ENCODE measurements at regions not wholly inside any gene's neighbourhood (a gene's known extent, or its start where the extent isn't known, plus 50 kb on each side); places are given as distances from the start of the nearest gene placed in this dataset.
A peak's percentile ranks its signal among the peaks of the same experiment; 100 is the strongest.

- TF ChIP-seq ZFP91 (CRISPR knock-in tag; IDR thresholded peaks at IDR 0.05; ENCODE audit: borderline replicate concordance): peak; percentile 90
- no peak for TF ChIP-seq NCOA5 (CRISPR knock-in tag; IDR thresholded peaks at IDR 0.05)
- peak; percentile 87; the same call in 1 of the 2 replicates for TF ChIP-seq HBP1 (CRISPR knock-in tag; IDR thresholded peaks at IDR 0.05; ENCODE audit: low read depth)
- peak; percentile 93; the same call in 1 of the 2 replicates for TF ChIP-seq ARID2 (CRISPR knock-in tag; IDR thresholded peaks at IDR 0.05; ENCODE audit: borderline replicate concordance)
- 0 out of 2 replicates have a peak, but pooled peaks have one; percentile 25 for TF ChIP-seq ATF6 (CRISPR knock-in tag; conservative IDR thresholded peaks at IDR 0.05)
- no peak for TF ChIP-seq FIP1L1 (IDR thresholded peaks at IDR 0.05; ENCODE audit: borderline replicate concordance, insufficient read depth, low read depth, low read length)
- peak; percentile 38; the same call in 1 of the 2 replicates for TF ChIP-seq ZNF317 (CRISPR knock-in tag; IDR thresholded peaks at IDR 0.05)
- 0 out of 2 replicates have a peak, but pooled peaks have one; percentile 57 for TF ChIP-seq ZNF816 (CRISPR knock-in tag; IDR thresholded peaks at IDR 0.05; ENCODE audit: borderline replicate concordance)
- no peak; the same call in 1 of the 2 replicates for TF ChIP-seq ZNF335 (CRISPR knock-in tag; IDR thresholded peaks at IDR 0.05)
- TF ChIP-seq RARG (CRISPR knock-in tag; IDR thresholded peaks at IDR 0.05; ENCODE audit: low read depth): no peak
- no peak for TF ChIP-seq RFX1 (IDR thresholded peaks at IDR 0.05)
- TF ChIP-seq ZNF780A (CRISPR knock-in tag; IDR thresholded peaks at IDR 0.05): no peak
- TF ChIP-seq, protein P1, sequence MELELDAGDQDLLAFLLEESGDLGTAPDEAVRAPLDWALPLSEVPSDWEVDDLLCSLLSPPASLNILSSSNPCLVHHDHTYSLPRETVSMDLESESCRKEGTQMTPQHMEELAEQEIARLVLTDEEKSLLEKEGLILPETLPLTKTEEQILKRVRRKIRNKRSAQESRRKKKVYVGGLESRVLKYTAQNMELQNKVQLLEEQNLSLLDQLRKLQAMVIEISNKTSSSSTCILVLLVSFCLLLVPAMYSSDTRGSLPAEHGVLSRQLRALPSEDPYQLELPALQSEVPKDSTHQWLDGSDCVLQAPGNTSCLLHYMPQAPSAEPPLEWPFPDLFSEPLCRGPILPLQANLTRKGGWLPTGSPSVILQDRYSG (CRISPR knock-in tag; IDR thresholded peaks at IDR 0.05): peak; percentile 77; the same call in 1 of the 2 replicates
- peak; percentile 97 for TF ChIP-seq AGO2 (optimal IDR thresholded peaks at IDR 0.05; ENCODE audit: low read depth, low read length)
- no peak; the same call in 1 of the 2 replicates for TF ChIP-seq SMAD1 (CRISPR knock-in tag; IDR thresholded peaks at IDR 0.05; ENCODE audit: borderline replicate concordance, low read depth)
- no peak; the same call in 1 of the 2 replicates for TF ChIP-seq ZBTB8A (CRISPR knock-in tag; IDR thresholded peaks at IDR 0.05; ENCODE audit: borderline replicate concordance, low read depth)
- TF ChIP-seq ZNF253 (CRISPR knock-in tag; IDR thresholded peaks at IDR 0.05; ENCODE audit: borderline replicate concordance): no peak; the same call in 1 of the 2 replicates
- 0 out of 2 replicates have a peak, but pooled peaks have one; percentile 5 for TF ChIP-seq PRMT3 (CRISPR knock-in tag; IDR thresholded peaks at IDR 0.05; ENCODE audit: borderline replicate concordance, low read depth)
- no peak for TF ChIP-seq ZNF296 (CRISPR knock-in tag; conservative IDR thresholded peaks at IDR 0.05)
- TF ChIP-seq ZNF83 (CRISPR knock-in tag; IDR thresholded peaks at IDR 0.05; ENCODE audit: borderline replicate concordance): peak; percentile 68; the same call in 1 of the 2 replicates
- TF ChIP-seq ZNF160 (CRISPR knock-in tag; IDR thresholded peaks at IDR 0.05): peak; percentile 43; the same call in 1 of the 2 replicates
Observed at GRCh38 chr17:77451245-77451893, 310.6 kb downstream of the SEC14L1 start (continued).

Measured in HepG2 (cell line).